ENCODE measurements at regions not wholly inside any gene's neighbourhood (a gene's known extent, or its start where the extent isn't known, plus 50 kb on each side); places are given as distances from the start of the nearest gene placed in this dataset.

DNA sequence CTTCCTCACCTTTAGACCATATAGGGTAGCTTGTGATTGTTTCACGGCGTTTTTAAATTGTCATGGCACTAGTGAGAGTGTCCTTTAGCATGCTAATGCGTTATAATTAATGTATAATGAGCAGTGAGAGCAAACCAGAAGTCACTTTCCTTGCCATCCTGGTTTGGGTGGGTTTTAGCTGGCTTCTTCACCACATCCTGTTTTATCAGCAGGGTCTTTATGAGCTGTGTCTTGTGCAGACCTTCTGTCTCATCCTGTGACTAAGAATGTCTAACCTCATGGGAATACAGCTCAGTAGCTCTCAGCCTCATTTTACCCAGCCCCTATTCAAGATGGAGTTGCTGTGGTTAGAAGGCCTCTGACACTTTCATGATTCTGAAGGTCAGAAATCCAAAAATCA, 370.9 kb upstream of the RBFOX1 start:
- Mint-ChIP-seq H3K36me3 (ENCODE audit: insufficient read depth, unreplicated experiment) (no peaks in the 10 kb centered on the region), H3K9me3 (ENCODE audit: low read depth, unreplicated experiment) (peaks cover 9% of the 10 kb centered on the region), H3K4me1 (ENCODE audit: low read depth, unreplicated experiment) (no peaks in the 10 kb centered on the region), H3K4me3 (ENCODE audit: low read depth, unreplicated experiment) (no peak overlapping the region), H3K27ac (ENCODE audit: unreplicated experiment) (no peak overlapping the region), H3K27me3 (ENCODE audit: unreplicated experiment) (no peaks in the 10 kb centered on the region)
- no peak for DNase-seq
- BruUV-seq (replicated peaks): no TSS peak
- intact Hi-C loops (cut with micrococcal nuclease; ENCODE audit: unreplicated experiment): no loop called here
- TF ChIP-seq, protein P1, sequence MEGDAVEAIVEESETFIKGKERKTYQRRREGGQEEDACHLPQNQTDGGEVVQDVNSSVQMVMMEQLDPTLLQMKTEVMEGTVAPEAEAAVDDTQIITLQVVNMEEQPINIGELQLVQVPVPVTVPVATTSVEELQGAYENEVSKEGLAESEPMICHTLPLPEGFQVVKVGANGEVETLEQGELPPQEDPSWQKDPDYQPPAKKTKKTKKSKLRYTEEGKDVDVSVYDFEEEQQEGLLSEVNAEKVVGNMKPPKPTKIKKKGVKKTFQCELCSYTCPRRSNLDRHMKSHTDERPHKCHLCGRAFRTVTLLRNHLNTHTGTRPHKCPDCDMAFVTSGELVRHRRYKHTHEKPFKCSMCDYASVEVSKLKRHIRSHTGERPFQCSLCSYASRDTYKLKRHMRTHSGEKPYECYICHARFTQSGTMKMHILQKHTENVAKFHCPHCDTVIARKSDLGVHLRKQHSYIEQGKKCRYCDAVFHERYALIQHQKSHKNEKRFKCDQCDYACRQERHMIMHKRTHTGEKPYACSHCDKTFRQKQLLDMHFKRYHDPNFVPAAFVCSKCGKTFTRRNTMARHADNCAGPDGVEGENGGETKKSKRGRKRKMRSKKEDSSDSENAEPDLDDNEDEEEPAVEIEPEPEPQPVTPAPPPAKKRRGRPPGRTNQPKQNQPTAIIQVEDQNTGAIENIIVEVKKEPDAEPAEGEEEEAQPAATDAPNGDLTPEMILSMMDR (IDR thresholded peaks at IDR 0.05; ENCODE audit: unreplicated experiment): no peak
- CTCF ChIA-PET: no interaction called here

DNA sequence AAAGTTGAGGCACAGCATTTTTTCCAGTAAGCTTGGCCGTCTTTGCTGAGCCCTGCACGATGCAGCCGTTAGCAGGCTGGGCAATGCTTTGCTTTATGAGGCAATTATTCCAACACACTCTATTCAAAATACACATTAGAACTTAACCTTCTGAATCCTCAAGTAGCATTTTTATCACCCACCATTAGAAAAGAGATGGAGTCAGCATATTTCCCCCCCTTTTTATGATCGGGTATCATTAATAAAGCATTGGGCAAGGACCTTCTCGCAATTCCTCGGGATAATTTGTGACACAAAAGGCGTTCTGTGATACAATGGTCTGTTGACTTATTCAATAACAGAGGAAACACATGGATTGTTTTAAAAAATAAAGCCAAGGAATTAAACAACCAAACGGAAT, 374.5 kb upstream of the RBFOX1 start:
- H3K36me3 Mint-ChIP-seq (ENCODE audit: insufficient read depth, unreplicated experiment): no peaks in the 10 kb centered on the region
- peaks cover 8% of the 10 kb centered on the region for H3K9me3 Mint-ChIP-seq (ENCODE audit: low read depth, unreplicated experiment)
- no peaks in the 10 kb centered on the region for H3K27me3 Mint-ChIP-seq (ENCODE audit: unreplicated experiment)
- H3K4me3 Mint-ChIP-seq (ENCODE audit: low read depth, unreplicated experiment): no peak overlapping the region
- TF ChIP-seq, protein P1 (IDR thresholded peaks at IDR 0.05; ENCODE audit: unreplicated experiment): no peak
- intact Hi-C loops (cut with micrococcal nuclease; ENCODE audit: unreplicated experiment): no loop called here
- BruUV-seq (replicated peaks): no TSS peak
- no peak overlapping the region for H3K27ac Mint-ChIP-seq (ENCODE audit: unreplicated experiment)
- CTCF ChIA-PET: interaction anchor here (0.6 kb wide), 1 partner anchor 39 kb away, joined by 3 read pairs; no protein-coding TSS in a partner anchor
- H3K4me1 Mint-ChIP-seq (ENCODE audit: low read depth, unreplicated experiment): no peaks in the 10 kb centered on the region
- no peak for DNase-seq

DNA sequence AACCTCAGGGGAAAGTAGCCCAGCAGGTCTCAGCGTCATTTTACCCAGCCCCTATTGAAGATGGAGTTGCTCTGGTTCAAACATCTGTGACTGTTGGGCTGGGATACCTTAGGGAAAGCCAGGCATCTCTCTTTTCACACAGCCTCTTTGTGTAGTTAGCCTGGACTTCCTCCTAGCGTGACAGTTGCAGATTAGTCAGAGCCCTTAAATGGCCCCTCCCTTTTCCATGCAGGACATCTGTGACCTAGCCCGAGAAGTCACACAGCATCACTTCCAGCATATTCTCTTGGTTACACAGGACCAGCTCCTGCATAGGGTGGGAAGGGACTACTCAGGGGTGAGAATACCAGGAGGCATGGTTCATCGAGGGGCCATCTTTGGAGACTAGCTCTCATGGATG, 375.0 kb upstream of the RBFOX1 start:
- no peaks in the 10 kb centered on the region for H3K27me3 Mint-ChIP-seq (ENCODE audit: unreplicated experiment)
- no peak for DNase-seq
- H3K27ac Mint-ChIP-seq (ENCODE audit: unreplicated experiment): no peak overlapping the region
- no peaks in the 10 kb centered on the region for H3K36me3 Mint-ChIP-seq (ENCODE audit: insufficient read depth, unreplicated experiment)
- intact Hi-C loops (cut with micrococcal nuclease; ENCODE audit: unreplicated experiment): no loop called here
- peaks cover 8% of the 10 kb centered on the region for H3K9me3 Mint-ChIP-seq (ENCODE audit: low read depth, unreplicated experiment)
- TF ChIP-seq, protein P1 (IDR thresholded peaks at IDR 0.05; ENCODE audit: unreplicated experiment): no peak
- BruUV-seq (replicated peaks): no TSS peak
- CTCF ChIA-PET: no interaction called here
- H3K4me1 Mint-ChIP-seq (ENCODE audit: low read depth, unreplicated experiment): no peaks in the 10 kb centered on the region
- H3K4me3 Mint-ChIP-seq (ENCODE audit: low read depth, unreplicated experiment): no peak overlapping the region

DNA sequence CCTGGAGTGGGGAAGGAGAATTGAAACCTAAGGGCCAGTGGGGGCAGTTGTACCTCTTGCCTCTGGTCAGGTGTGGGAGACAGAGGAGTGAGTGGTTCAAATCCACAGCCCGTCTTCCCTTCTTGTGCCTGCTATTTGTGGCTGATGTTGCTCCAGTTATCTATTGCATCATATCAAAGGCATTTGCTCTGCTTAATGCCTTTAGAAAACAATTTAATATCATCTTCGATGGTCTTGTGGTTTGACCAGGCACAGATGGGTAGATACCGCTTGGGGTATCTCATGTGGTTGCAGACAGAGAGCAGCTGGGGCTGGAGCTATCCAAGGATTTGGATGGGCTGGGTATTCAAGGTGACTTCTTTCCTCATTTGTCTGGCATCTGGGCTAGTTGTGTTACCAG, 376.1 kb upstream of the RBFOX1 start:
- TF ChIP-seq, protein P1 (IDR thresholded peaks at IDR 0.05; ENCODE audit: unreplicated experiment): no peak
- intact Hi-C loops (cut with micrococcal nuclease; ENCODE audit: unreplicated experiment): no loop called here

More for the DNA sequence above, 376.1 kb upstream of the RBFOX1 start:
- BruUV-seq (replicated peaks): no TSS peak
- Mint-ChIP-seq H3K9me3 (ENCODE audit: low read depth, unreplicated experiment) (peaks cover 8% of the 10 kb centered on the region), H3K36me3 (ENCODE audit: insufficient read depth, unreplicated experiment) (no peaks in the 10 kb centered on the region), H3K4me1 (ENCODE audit: low read depth, unreplicated experiment) (no peaks in the 10 kb centered on the region), H3K4me3 (ENCODE audit: low read depth, unreplicated experiment) (no peak overlapping the region), H3K27ac (ENCODE audit: unreplicated experiment) (no peak overlapping the region), H3K27me3 (ENCODE audit: unreplicated experiment) (no peaks in the 10 kb centered on the region)
- CTCF ChIA-PET: no interaction called here
- DNase-seq: no peak

All from Calu3 (cell line).